Prostate gland (tissue), 2 donors: ENCODE measurements at regions not wholly inside any gene's neighbourhood (a gene's known extent, or its start where the extent isn't known, plus 50 kb on each side); places are given as distances from the start of the nearest gene placed in this dataset.

Experiments
- DNase-seq: peaks from one replicate; pipeline ENCODE4 v3.0.0-alpha.2; 2019; ENCODE audit warnings: low spot score
- H3K27ac ChIP-seq, 2 donors: fragments of 200-600 bp; sonication (generic); 2 replicates each; pipeline ENCODE4 v1.5.1; 2017 to 2019
- H3K27me3 ChIP-seq: fragments of 200-600 bp; sonication (generic); replicated peaks from 2 replicates; pipeline ENCODE4 v1.5.1; 2019; ENCODE audit not compliant: insufficient read depth
- H3K36me3 ChIP-seq, 2 donors: fragments of 200-600 bp; sonication (generic); 1 replicate in 1 of 2; 2 replicates in 1 of 2; pipeline versions ENCODE4 v1.5.1 to v1.8.1; 2017 to 2019
- H3K4me1 ChIP-seq: fragments of 200-600 bp; sonication (generic); replicated peaks from 2 replicates; pipeline ENCODE4 v1.5.1; 2019
- H3K4me3 ChIP-seq, 2 donors: fragments of 200-600 bp; sonication (generic); 2 replicates each; pipeline ENCODE4 v1.5.1; 2017 to 2019
- H3K9me3 ChIP-seq: fragments of 200-600 bp; sonication (generic); 2 replicates; pipeline ENCODE4 v1.5.1; 2017
- CTCF ChIP-seq, 4 experiments: fragments of 200-600 bp in 2 of 4; fragments of 450-650 bp in 2 of 4; sonication (generic) in 2 of 4; IDR thresholded peaks; 1 replicate in 3 of 4; 2 replicates in 1 of 4; pipeline ENCODE4 v1.5.1; 2016 to 2019; ENCODE audit warnings: antibody characterized with exemption in 4 of 4, mild to moderate bottlenecking in 2 of 4, moderate library complexity in 2 of 4
- POLR2A ChIP-seq: fragments of 450-650 bp; IDR thresholded peaks from one replicate; pipeline ENCODE4 v1.6.1; 2016; ENCODE audit warnings: antibody characterized with exemption, mild to moderate bottlenecking
- POLR2AphosphoS5 ChIP-seq: sonication (generic); formaldehyde crosslinking; IDR thresholded peaks from one replicate; pipeline ENCODE4 v1.6.1; 2017; ENCODE audit warnings: antibody characterized with exemption
- WGBS: methylation state at CpG from one replicate; pipeline ENCODE4 v1.1.5; 2018; 5-methylcytosine and 5-hydroxymethylcytosine counted together
- intact Hi-C: fragments of 100-400 bp; cut with DNase I; formaldehyde crosslinking; loops from one replicate; pipeline ENCODE4 v1.14.2; 2022

GRCh38 chr3:13217736-13218540 lies 144.7 kb upstream of the IQSEC1 start:
- 89% methylated on average over 9 of the region's 9 CpGs for WGBS
- intact Hi-C loops = no loop called here
- TF ChIP-seq CTCF (IDR thresholded peaks at IDR 0.05) = no peak
- TF ChIP-seq POLR2A = no peak
- TF ChIP-seq POLR2AphosphoS5 = no peak
- Histone ChIP-seq H3K4me3 (no peak overlapping the region), H3K9me3 (no peaks in the 10 kb centered on the region), H3K4me1 (no peaks in the 10 kb centered on the region), H3K27ac (no peak overlapping the region), H3K36me3 (no peaks in the 10 kb centered on the region), H3K27me3 (no peaks in the 10 kb centered on the region)
- DNase-seq = no peak

GRCh38 chr3:13217253-13217652 lies 144.0 kb upstream of the IQSEC1 start:
- no peaks in the 10 kb centered on the region for H3K4me1 ChIP-seq
- no peaks in the 10 kb centered on the region for H3K36me3 ChIP-seq
- TF ChIP-seq POLR2A = no peak
- no peak for TF ChIP-seq CTCF (IDR thresholded peaks at IDR 0.05)
- no peak for TF ChIP-seq POLR2AphosphoS5
- no peak overlapping the region for H3K27ac ChIP-seq
- no peak for DNase-seq
- no peaks in the 10 kb centered on the region for H3K9me3 ChIP-seq
- no peak overlapping the region for H3K4me3 ChIP-seq
- WGBS = 94% methylated on average over 2 of the region's 2 CpGs
- H3K27me3 ChIP-seq = no peaks in the 10 kb centered on the region
- intact Hi-C loops = no loop called here

GRCh38 chr3:13215940-13216546 lies 142.8 kb upstream of the IQSEC1 start:
- TF ChIP-seq POLR2AphosphoS5 (no peak), POLR2A (no peak), CTCF (IDR thresholded peaks at IDR 0.05) (no peak)
- intact Hi-C loops = no loop called here
- Histone ChIP-seq H3K27ac (no peak overlapping the region), H3K4me3 (no peak overlapping the region), H3K4me1 (no peaks in the 10 kb centered on the region), H3K27me3 (no peaks in the 10 kb centered on the region), H3K36me3 (no peaks in the 10 kb centered on the region), H3K9me3 (no peaks in the 10 kb centered on the region)
- no peak for DNase-seq
- WGBS = 78% methylated on average over 8 of the region's 8 CpGs

GRCh38 chr3:13214847-13215472 lies 141.7 kb upstream of the IQSEC1 start:
- no peaks in the 10 kb centered on the region for H3K4me1 ChIP-seq
- no peak overlapping the region for H3K4me3 ChIP-seq
- H3K36me3 ChIP-seq = no peaks in the 10 kb centered on the region
- 84% methylated on average over 15 of the region's 15 CpGs for WGBS
- no peaks in the 10 kb centered on the region for H3K27me3 ChIP-seq
- TF ChIP-seq POLR2AphosphoS5 = no peak
- no peak for TF ChIP-seq POLR2A
- no peak for TF ChIP-seq CTCF (IDR thresholded peaks at IDR 0.05)
- intact Hi-C loops = no loop called here
- no peak for DNase-seq
- H3K9me3 ChIP-seq = no peaks in the 10 kb centered on the region
- no peak overlapping the region for H3K27ac ChIP-seq
